ENCODE measurements at regions not wholly inside any gene's neighbourhood (a gene's known extent, or its start where the extent isn't known, plus 50 kb on each side); places are given as distances from the start of the nearest gene placed in this dataset.

DNA sequence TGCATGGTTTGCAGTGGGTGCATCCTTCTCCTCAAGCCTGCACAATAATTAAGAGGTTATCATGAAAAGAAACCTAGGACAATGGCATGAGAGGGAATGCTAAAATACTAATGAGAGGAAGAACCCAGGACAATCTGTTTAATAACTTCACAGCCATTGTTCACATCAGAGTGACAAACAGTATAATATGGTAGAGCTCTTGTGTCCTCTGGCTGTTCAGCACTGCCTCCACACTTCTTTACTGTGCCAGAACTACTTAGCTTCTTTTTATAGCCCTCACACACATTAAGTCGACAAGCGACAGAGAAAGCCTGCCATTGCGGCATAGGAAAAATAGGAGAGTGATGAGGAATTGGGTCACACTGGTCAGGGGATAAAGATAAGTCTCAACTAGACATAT is 65.0 kb upstream of the MEIS2 start:
- Mint-ChIP-seq H3K27me3 (no peaks in the 10 kb centered on the region), H3K4me3 (no peak overlapping the region), H3K4me1 (no peaks in the 10 kb centered on the region), H3K27ac (no peak overlapping the region), H3K9me3 (no peaks in the 10 kb centered on the region)
- DNase-seq = no peak
- ATAC-seq = no peak

DNA sequence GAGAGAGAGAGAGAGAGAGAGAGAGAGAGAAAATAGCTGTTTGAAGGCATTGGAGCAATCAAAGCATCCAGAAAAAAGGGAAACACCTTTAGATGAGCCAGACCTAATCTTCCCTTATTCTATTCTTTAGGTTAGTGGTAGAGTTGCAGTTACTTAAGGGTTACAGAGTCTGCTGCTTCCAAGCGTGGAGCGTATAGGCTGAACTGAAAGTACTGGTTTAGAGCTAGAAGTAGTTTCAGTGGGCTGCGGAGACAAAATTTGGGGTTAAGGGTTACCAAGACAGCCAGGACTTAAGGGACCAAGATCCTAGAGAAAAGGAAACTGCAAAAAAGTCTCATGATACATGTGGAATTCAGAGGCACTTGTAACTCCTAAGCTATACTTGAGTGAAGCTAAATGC is 66.1 kb upstream of the MEIS2 start:
- H3K4me3 Mint-ChIP-seq = no peak overlapping the region
- H3K27me3 Mint-ChIP-seq = no peaks in the 10 kb centered on the region
- no peak for DNase-seq
- H3K9me3 Mint-ChIP-seq = no peaks in the 10 kb centered on the region
- H3K27ac Mint-ChIP-seq = no peak overlapping the region
- no peak for ATAC-seq
- H3K4me1 Mint-ChIP-seq = no peaks in the 10 kb centered on the region

DNA sequence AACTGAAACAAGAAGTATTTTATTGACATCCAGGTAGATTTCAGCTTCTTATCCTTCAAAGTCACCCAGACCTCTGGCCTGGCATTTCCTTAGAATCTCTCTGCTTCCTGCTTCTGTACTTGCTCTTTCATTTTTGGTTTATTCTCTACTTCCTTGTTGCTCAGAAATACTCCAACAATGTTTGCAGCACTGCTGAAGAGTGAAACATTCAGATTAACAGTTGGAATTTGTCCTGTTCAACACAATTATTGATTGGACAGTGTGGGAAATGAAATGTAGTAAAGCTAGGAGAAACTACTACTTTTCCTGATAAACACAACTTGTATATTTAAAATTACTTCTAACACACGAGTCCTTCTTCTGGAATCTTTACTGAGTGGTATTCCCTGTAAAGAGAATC is 81.0 kb upstream of the MEIS2 start:
- Mint-ChIP-seq H3K4me1 (no peaks in the 10 kb centered on the region), H3K4me3 (no peak overlapping the region), H3K27me3 (no peaks in the 10 kb centered on the region), H3K27ac (no peak overlapping the region), H3K9me3 (peaks cover 6 to 27% of the 10 kb centered on the region in 2 donors)
- no peak for ATAC-seq
- DNase-seq = no peak

DNA sequence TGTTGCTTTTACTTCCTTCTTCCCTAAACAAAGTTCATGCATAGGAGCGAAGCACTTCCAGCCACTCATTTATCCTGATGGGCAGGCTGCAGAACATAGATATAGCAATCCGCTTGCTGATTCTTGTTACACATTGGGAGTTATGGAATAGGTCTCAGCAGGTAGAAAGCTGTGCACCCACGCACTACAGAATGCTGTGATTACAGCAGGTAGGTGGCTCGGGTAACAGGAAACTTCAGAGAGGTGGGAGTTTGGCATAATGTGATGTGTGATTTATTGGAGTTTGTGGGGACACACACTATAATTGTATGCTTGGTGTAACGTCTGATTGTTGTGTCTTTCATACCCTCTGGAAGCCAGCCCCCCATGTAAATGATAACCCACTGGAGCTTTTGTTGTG is 99.2 kb upstream of the MEIS2 start:
- no peak for ATAC-seq
- no peaks in the 10 kb centered on the region for H3K4me1 Mint-ChIP-seq
- no peaks in the 10 kb centered on the region for H3K9me3 Mint-ChIP-seq
- no peak overlapping the region for H3K4me3 Mint-ChIP-seq
- H3K27me3 Mint-ChIP-seq = peaks cover 6% of the 10 kb centered on the region
- no peak overlapping the region for H3K27ac Mint-ChIP-seq
- no peak for DNase-seq

DNA sequence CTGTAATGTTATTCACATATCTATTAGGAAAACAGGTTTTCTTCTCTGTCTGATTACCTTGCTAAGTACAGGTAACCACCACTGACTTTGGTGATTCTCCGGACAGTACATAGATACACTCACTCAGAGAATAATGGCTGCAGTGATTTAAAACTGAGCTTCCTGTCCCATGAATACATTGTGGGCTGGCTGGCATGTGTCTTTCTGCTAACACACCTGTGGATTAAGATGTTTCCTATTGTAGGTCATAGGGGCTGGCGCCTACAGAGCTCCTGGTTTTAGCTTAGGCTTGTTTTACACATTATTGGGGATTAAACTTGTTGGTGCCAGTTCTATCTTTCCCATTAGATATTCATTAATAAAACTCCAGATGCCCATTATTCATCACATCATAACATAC is 102.7 kb upstream of the MEIS2 start:
- no peak overlapping the region for H3K27ac Mint-ChIP-seq
- H3K4me1 Mint-ChIP-seq = no peaks in the 10 kb centered on the region
- ATAC-seq (no peak), DNase-seq (no peak)
- H3K9me3 Mint-ChIP-seq = no peaks in the 10 kb centered on the region
- H3K4me3 Mint-ChIP-seq = no peak overlapping the region
- peaks cover 6% of the 10 kb centered on the region for H3K27me3 Mint-ChIP-seq

DNA sequence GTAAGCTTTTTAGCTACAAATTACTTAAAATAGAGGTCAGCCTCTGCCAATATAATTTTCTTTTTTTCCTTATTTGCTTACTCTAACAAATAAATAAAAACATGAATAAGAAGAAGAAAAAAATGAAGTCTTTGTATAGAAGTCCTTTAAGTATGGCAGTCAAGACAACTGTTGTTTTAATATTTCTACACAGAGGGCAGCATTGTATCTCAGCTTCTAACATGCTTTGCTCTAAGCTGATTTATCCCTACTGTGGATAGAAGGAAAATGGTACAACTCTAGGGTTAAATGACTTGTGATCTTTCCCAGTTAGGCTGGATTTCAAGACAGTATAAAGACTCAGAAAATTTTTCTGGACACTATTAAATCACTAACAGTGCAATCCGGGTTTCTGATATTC is 104.3 kb upstream of the MEIS2 start:
- H3K4me1 Mint-ChIP-seq = no peaks in the 10 kb centered on the region
- no peaks in the 10 kb centered on the region for H3K9me3 Mint-ChIP-seq
- no peak for DNase-seq
- peaks cover 1% of the 10 kb centered on the region for H3K27me3 Mint-ChIP-seq
- no peak overlapping the region for H3K27ac Mint-ChIP-seq
- no peak overlapping the region for H3K4me3 Mint-ChIP-seq
- no peak for ATAC-seq

DNA sequence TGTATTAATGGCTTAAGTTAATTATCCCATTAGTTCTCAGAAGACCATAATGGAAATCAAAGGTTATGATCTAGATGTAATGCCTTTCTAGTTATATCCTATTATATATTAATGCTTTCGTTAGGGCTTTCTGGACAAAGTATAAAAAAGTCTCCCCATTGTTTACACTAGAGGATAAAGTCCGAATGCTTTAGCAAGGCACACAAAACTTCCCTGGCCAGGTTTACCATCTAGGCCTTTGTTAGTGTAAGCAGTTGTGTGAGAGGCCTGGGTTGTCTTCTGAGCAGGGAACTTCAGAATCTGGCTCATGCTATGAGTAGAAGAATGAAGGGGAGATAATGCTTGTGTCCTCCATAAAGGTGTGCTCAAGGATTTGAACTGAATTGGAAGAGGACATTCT is 106.3 kb upstream of the MEIS2 start:
- Mint-ChIP-seq H3K9me3 (no peaks in the 10 kb centered on the region), H3K4me3 (no peak overlapping the region), H3K27ac (no peak overlapping the region), H3K4me1 (no peaks in the 10 kb centered on the region), H3K27me3 (no peaks in the 10 kb centered on the region)
- ATAC-seq (no peak), DNase-seq (no peak)

DNA sequence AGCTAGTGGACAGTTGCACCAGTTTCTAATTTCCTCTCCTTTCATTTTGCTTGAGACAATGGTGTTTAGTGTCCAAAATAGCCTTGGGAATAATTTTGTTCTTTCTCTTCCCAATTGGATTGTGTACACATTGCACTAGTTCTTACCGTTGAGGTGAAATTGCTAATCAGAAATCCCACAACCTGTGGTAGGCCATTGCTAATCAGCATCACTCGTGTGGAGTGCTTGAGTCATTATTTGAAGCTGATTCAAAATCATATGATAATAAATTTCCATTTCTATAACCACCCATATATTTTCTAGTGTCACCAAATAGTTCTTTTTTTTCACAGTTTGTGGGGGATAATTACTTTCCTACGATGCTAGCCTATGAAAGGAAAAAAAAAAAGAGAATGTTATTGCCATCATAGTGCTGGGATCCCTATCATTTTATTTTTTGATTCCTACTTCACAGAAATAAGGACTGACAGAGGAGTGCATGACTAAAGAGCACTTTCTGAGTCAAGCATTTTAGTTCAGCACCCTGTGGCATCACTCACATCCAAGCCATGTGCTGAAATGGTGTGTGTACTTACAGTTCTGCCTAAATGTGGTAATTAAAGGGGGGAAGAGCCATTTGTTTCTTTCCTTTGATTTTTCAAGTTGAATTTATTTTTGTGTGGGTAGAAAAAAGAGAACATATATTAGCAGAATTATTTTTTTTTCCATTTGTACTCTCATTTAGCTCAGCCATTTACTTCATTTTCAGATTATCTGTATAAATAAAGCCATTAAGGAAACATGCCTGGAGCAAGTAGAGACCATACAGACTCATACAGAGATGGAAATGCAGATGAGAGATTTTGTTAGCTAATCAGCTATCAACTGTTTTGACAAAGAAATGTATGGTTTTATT is 108.0 kb upstream of the MEIS2 start:
- H3K9me3 Mint-ChIP-seq = peaks cover 0 to 4% of the 10 kb centered on the region in 2 donors
- H3K4me1 Mint-ChIP-seq = no peaks in the 10 kb centered on the region
- ATAC-seq = no peak
- no peak overlapping the region for H3K27ac Mint-ChIP-seq
- DNase-seq = no peak
- H3K27me3 Mint-ChIP-seq = no peaks in the 10 kb centered on the region
- H3K4me3 Mint-ChIP-seq = no peak overlapping the region

DNA sequence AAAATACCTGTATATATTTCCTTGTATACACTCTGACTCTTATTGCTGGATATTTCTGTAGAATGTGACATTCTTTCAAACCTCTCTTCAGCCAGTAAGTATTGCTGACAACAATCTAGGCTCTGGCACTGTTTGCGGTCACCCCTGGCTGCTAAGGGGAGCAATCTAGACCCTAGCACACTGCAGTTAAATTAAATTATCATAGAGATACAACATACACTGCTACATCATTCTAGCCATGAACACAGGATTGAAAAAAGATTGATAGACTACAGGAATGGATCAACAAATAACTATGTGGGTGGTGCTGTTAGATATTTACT is 108.7 kb upstream of the MEIS2 start:
- Mint-ChIP-seq H3K4me1 (no peaks in the 10 kb centered on the region), H3K27me3 (no peaks in the 10 kb centered on the region), H3K27ac (no peak overlapping the region), H3K4me3 (no peak overlapping the region), H3K9me3 (peaks cover 0 to 9% of the 10 kb centered on the region in 2 donors)
- DNase-seq (no peak), ATAC-seq (no peak)

DNA sequence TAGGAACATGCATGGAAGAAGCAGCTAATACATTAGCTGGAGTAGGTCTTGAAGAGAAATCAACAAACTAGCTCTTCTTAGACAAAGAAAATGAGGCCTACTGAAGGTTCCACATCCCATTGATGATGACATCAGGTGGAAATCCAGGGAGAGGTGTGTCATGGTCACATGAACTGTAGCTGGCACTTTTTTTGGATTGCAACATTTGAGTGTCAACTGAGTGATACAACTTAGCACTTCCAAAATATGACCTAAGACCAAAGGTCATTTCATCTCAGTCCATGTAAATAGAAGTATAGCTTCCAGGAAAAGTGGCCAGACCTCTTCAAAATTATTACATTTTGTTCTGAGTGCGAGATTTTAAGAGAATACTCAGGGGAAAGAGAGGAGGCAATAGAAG is 117.2 kb upstream of the MEIS2 start:
- Mint-ChIP-seq H3K9me3 (peaks cover 0 to 9% of the 10 kb centered on the region in 2 donors), H3K4me1 (no peaks in the 10 kb centered on the region)
- DNase-seq = no peak

DNA sequence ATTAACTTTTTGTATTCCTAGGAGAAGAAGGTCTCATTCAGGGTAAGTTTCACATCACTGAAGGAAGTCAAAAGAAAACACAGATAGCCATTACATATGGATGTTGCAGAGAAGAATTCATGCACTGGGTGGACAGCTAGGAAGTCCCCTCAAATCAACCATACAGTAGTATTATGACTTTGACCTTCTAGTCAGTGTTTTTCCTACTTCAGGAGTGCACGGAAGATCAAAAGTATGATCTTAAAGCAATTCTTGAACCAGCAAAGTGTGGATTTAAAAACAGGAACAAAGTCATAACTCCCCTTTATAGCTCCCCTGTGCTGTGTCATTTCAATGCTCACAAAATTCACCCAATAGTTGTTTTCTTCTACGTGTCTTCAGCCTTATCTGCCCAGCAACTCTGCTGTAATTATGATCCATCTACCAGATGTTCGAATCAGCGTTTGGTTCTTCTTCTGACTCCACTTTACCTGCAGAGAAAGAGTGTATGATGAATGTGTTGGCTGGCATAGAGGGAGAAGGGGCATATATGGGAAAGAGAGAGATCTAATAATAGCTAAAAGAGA is 118.1 kb upstream of the MEIS2 start:
- Mint-ChIP-seq H3K9me3 (peaks cover 0 to 4% of the 10 kb centered on the region in 2 donors), H3K27me3 (no peaks in the 10 kb centered on the region), H3K4me3 (no peak overlapping the region), H3K4me1 (no peaks in the 10 kb centered on the region), H3K27ac (no peak overlapping the region)
- DNase-seq (no peak), ATAC-seq (no peak)

More for the DNA sequence above, 117.2 kb upstream of the MEIS2 start:
- no peak for ATAC-seq
- H3K27me3 Mint-ChIP-seq = no peaks in the 10 kb centered on the region
- H3K27ac Mint-ChIP-seq = no peak overlapping the region
- no peak overlapping the region for H3K4me3 Mint-ChIP-seq

DNA sequence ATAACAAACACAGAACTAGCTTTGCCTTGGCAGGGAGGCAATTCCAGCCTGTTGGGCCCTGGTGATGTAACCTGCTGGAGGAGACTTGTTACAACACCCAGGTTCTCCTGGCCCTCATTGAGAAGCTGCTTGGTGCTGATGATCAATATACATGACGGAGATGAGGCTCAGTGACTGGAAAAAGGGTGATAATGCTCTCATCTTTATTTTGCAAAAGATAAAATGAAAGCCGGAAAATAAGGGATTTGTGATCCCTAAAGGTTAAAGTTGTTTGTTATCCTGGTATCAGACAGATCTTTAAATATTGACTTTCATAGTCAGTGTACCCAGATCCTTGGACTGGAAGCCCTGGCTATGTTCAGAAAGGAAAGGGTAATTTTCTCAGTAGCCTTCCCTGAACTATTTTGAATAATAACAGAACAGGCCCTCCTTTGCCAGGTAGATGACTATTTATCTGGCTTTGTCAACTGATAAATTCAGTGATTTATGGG is 118.9 kb upstream of the MEIS2 start:
- Mint-ChIP-seq H3K4me3 (no peak overlapping the region), H3K9me3 (no peaks in the 10 kb centered on the region), H3K4me1 (no peaks in the 10 kb centered on the region), H3K27me3 (no peaks in the 10 kb centered on the region), H3K27ac (no peak overlapping the region)
- DNase-seq (no peak), ATAC-seq (no peak)

DNA sequence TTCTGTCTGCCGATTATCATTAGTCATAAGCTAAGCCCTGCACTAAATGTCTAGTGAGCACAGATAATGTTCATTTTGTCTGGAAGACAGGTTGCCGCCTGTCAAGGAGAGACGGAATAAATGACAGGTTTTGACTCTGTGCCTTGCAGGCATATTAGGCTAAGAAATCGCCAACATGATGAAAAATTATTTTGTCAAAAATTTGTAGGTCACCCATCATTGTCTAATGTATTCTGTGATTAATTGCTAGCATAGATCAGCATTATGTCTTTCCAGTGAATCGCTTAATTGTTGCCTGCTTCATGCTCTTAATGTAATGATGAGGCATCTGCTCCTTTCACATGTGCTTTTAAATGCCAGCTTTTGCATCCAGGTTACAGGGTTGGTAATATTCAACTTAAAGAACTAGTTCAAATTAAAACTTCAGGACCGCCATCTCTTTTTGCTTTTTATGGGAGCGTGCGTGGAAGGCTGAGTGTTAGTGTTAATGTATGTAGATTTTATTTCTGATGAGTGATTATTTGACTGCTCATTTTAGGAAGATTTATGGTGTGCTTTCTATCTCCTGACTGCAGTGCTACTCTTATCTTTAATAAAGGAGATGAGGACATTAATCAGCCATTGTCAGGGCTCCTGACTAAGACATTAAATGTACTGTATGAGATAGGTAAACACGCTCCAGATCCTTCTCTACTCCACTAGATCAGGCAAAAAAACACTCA is 120.8 kb upstream of the MEIS2 start:
- Mint-ChIP-seq H3K9me3 (no peaks in the 10 kb centered on the region), H3K4me1 (no peaks in the 10 kb centered on the region), H3K27me3 (no peaks in the 10 kb centered on the region), H3K4me3 (no peak overlapping the region), H3K27ac (no peak overlapping the region)
- no peak for ATAC-seq
- DNase-seq = no peak

DNA sequence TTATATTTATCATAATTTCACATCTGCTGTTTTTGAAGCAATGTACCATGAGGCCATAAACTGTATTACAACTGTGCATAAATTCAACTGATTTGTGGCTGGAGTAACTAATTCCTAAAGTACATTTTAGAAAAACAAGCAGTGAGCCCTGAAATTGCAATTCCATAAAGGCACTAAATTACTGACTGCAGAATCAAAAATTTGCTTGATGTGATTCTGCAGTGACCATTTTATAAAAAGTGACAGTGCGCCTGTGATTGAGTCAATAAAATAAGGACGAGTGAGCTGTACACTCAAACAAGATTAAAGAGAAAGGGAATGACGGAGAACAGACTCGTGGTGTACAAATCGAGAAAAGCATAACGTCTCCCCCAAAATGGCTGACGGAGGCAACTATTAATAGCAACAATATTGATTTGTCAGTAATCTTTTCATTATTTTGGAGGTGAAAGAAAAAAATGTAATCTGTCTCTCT is 121.4 kb upstream of the MEIS2 start:
- DNase-seq (no peak), ATAC-seq (no peak)
- H3K27ac Mint-ChIP-seq = no peak overlapping the region
- no peak overlapping the region for H3K4me3 Mint-ChIP-seq
- H3K9me3 Mint-ChIP-seq = no peaks in the 10 kb centered on the region
- no peaks in the 10 kb centered on the region for H3K27me3 Mint-ChIP-seq
- H3K4me1 Mint-ChIP-seq = no peaks in the 10 kb centered on the region

DNA sequence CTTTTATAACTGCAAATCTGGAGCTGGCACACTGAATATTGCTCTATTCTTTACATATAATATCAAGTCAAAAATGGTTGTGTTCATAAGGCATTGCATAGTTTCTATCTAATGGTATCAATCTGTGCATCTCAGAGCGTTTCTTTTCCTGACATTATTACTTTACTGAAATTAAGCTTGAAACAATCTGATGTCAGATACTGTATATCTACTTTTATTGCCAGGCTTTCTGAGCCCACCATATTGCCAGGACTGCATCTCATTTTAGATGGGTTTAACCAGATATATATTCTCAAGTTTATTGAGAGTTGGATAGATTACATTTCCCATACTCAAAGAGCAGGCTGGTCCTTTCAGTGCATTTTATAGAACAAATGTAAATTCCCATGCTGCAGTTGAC is 122.7 kb upstream of the MEIS2 start:
- Mint-ChIP-seq H3K4me1 (no peaks in the 10 kb centered on the region), H3K9me3 (no peaks in the 10 kb centered on the region), H3K27ac (no peak overlapping the region), H3K27me3 (no peaks in the 10 kb centered on the region), H3K4me3 (no peak overlapping the region)
- no peak for ATAC-seq
- DNase-seq = no peak

Data from stimulated activated naive CD8-positive, alpha-beta T cell treated with anti-CD3 and anti-CD28 coated beads, Interleukin-15, amount 100 ng/mL, for 72 hours (primary cell).